Stimulated activated CD4-positive, alpha-beta T cell treated with anti-CD3 and anti-CD28 coated beads, TNF-alpha, amount 100 ng/mL, for 4 hours (primary cell): ENCODE measurements at regions not wholly inside any gene's neighbourhood (a gene's known extent, or its start where the extent isn't known, plus 50 kb on each side); places are given as distances from the start of the nearest gene placed in this dataset.

Experiments
- DNase-seq, 3 experiments: peaks; one replicate each; pipeline ENCODE4 v3.0.0-alpha.2; 2020; ENCODE audit warnings: low read depth in 3 of 3

- no peak for DNase-seq
Measured at GRCh38 chr7:136807598-136807997, 60.9 kb upstream of the CHRM2 start.

DNA sequence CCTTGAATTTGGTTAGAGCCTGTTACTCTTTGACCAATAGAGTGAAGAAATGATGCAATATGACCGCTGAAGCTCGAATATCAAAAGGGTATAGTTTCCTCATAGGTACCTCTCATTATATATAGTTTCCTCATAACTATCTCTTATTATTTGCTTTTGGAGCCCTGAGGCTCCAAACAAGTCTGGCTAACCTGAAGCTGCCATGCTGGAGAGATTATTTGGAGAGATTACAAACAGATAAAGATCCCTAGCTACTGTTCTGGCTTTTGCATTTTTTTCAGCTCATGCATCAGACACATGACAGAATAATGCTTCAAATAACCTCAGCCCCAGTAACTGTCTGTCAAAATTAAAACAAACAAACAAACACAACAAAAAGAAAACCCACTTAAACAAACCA lies 65.4 kb upstream of the CHRM2 start:
- no peak for DNase-seq

DNA sequence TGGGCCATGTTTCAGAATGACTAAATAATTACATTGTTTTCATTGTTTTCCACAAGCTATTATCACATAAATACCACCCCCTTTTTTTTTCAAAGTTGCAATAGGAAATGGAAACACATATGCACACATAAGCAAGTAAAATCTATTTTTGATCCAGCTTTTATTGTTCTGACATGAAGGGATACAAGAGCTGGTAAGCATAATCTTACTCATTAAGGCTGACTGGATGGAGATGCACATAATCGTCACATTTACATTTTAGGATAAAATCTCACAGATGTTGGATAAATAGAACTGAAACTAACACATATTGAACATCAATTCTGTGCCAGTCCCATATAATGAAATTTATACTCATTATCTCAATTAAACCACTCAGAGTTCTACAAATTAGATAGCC lies 84.5 kb upstream of the CHRM2 start:
- DNase-seq: no peak

GRCh38 chr7:136741941-136742340 lies 126.5 kb upstream of the CHRM2 start:
- no peak for DNase-seq

DNA sequence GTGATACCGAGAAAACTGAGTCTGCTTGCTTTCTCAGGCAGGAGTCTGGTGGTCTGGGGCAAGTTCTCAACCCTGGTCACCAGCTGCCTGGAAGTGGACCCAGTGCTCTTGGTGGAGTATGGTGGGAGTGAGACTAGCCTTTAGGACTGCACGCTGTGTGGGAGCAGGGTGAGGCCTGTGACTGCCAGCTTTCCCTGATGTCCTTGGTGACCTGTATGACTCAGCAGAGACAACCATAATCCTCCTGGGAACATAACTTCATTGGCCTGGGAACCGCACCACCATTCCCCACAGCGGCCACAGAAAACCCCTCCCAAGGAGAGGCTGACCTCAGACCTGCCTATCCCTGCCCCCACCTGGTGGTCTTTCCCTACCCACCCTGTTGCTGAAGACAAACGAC lies 139.5 kb upstream of the CHRM2 start:
- DNase-seq: no peak

GRCh38 chr7:136726460-136726859 lies 142.0 kb upstream of the CHRM2 start:
- DNase-seq: no peak

GRCh38 chr7:136717910-136718557 lies 150.4 kb upstream of the CHRM2 start:
- DNase-seq: no peak

DNA sequence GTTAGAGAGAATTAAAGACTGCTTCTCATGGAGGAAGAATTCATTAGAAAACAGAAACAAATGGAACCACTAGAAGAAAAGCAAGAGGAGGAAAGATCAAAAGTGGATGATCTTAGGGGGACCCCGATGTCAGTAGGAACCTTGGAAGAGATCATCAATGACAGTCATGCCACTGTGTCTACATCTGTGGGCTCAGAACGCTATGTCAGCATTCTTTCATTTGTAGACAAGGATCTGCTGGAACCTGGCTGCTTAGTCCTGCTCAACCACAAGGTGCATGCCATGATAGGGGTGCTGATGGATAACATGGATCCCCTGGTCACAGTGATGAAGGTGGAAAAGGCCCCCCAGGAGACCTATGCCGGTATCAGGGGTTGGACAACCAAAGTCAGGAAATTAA lies 154.4 kb upstream of the CHRM2 start:
- no peak for DNase-seq

DNA sequence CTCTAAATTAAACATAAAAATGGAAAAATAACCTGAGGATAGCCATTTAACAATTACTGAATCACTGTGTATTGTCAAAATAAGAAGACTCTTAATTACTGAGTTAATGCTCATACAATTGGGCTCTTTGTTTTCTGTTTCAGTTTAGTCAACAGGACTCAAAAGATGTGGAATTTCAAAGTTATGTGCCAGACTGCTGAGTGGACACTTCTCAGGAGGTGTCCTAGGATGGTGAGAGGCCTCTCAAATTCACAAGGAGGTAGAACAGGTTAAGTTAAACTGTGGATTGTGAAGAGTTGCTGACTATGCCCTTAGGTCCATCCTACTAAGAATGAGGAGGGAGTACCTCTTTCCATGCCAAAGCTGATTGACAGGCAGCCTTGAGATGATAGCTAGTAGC lies 157.7 kb upstream of the CHRM2 start:
- DNase-seq: no peak

DNA sequence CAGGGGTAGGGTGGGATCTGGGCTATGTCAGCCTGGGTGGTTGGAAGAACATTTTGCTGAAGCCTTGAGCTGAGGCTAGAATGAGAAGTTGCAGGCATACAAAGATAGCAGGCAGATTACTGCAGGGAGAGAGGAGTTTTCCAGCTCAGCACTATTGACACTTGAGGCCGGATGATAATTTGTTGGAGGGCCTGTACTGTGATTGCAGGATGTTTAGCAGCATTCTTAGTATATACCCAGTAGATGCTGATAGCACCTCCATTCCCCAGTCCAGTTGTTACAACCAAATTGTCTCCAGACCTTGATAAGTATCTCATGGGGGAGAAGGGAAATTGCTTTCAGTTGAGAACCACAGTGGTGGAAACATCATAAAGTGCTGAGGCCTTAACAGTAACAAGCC lies 158.6 kb upstream of the CHRM2 start:
- no peak for DNase-seq

DNA sequence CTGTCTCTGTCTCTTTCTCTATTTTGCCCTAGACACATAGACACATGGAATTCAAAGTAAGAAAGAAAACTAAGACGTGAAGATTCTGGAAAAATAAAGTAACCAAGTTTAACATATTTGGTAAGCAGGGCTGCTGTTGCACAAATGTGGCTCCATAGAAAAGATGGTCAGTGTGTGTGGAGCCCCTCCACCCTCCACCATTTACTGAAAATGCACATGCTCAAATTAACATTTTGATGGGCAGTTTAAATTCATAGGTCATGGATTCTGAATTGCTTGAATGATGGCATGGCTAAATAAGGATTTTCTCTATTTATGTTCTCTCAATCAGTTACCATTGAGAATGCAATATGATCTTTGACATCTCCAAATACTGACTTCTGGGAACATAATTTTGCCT lies 165.5 kb upstream of the CHRM2 start:
- DNase-seq: no peak

DNA sequence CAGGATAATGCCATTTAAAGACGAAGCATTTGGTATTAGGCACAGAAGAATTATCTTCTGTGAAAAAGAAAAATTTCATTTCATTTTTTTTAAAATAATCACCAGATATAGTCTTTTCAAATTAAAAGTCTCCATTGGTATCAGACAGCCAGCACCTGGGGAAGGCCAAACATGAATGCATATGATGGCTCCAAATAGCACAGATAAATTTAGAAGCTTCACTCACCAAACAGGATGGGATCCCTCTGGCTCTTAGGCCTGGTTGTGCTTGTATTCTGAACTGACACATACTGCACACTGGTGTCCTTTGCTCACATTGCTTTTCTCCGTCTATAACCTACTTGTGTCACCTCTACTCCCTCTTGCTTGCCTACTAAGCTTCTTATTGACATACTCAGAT lies 169.5 kb upstream of the CHRM2 start:
- DNase-seq: no peak

- no peak for DNase-seq
Measured at GRCh38 chr7:136698231-136698630, 170.2 kb upstream of the CHRM2 start.

- no peak for DNase-seq
Measured at GRCh38 chr7:136697271-136697670, 171.2 kb upstream of the CHRM2 start.

DNA sequence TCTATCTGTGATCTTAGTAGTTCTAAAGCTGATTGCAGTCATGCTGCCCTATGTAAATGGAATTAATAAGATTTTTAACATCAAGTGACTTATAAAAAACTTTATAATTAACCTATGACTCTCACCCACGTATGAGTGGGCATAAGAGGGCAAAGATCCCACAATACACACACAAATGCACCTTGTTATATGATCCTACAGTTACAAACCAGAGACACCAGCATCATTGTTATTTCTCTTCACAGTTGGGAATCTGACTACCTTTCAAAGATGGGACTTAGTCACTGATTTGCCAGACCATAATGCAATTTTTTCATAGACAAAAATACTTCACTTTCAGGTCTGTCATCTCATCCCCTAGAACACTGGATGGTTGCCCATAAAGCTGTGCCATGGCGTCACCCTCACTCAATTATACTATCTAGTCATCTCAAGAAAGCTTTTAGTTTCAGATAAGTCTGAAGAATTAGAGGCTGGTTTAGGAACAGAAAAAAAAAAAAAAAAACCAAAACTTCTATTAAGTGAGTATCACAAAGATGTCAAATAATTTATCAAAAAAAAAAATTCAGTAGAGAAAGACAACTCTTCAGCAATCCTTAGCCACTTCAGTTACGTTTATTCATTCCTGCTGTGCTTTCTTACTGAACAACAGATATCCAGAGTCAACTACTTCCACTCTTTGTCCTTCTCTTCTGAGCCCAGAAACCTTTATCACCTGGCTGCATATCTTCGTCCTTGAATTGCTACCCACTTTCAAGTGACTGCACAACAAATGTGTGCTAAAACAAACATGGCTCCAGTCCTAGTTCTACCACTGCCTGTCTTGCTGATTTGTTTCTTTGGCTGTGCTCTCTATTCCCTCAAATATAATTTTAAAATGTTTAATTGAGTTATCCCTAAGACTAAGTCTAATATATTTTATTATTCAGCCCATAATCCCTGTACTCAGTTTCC lies 175.0 kb upstream of the CHRM2 start:
- no peak for DNase-seq

DNA sequence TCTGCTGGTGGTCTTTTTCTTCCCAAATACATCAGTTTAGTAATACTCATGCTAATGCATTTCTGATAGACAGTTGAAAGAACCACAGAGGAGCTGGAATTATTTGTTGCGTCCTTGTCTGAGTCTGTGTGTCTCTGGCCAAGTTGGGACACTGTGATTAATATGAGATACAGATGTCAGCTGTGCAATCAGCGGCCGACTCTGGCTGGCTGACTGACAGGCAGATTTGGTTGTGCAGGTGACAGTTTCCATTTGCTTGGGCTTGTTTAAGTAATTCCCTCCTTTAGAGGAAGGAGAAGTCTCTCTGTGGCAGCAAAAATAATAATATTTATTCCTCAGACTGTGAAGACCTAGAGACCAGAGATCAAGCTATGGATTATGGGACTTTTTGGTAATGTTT lies 176.2 kb upstream of the CHRM2 start:
- no peak for DNase-seq

DNA sequence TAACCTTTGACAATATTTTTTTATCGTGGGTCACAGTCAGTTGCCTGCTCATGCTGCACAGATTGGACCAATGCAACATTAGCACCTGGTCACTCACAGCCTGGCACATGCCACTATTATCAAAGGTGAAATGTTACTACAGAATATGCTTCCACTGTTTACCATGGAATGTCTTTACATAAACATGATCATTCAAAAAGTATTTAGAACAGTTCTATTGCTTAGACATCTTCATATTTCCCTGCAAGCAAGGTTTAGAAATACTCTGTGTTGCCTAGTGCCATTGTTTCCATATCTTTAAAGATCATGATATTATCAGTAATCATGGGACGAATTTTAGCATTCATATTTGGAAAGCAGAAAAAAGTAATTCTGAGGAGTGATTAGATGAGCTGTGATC lies 179.9 kb upstream of the CHRM2 start:
- DNase-seq: no peak

DNA sequence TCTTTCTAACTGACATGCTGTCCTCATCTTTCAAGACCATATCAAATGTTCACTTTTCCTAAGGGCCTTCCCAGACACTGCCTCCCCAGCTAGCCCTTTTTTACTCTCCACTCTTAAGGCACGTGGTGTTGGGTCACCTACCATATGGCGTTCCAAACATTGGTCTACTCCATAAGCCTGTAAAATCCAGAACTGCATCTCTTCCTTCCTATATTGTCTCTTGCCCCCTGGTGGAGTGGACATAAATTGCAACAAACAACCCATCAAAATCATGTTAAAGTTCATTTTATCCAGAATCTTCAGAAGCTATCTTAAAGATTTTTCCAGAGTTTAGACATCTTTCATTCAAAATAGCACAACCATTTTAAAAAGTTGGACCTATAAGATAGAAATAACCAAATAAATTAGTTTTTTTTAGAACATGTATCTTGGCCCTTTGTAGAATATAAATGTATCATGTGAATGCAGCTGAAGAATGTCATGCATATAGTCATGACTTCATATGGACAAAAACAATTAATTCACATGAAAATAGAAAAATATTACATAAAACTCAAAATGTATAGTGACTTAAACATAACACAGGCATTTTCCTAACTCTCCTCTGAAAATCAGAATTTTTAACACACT lies 180.6 kb upstream of the CHRM2 start:
- DNase-seq: no peak

DNA sequence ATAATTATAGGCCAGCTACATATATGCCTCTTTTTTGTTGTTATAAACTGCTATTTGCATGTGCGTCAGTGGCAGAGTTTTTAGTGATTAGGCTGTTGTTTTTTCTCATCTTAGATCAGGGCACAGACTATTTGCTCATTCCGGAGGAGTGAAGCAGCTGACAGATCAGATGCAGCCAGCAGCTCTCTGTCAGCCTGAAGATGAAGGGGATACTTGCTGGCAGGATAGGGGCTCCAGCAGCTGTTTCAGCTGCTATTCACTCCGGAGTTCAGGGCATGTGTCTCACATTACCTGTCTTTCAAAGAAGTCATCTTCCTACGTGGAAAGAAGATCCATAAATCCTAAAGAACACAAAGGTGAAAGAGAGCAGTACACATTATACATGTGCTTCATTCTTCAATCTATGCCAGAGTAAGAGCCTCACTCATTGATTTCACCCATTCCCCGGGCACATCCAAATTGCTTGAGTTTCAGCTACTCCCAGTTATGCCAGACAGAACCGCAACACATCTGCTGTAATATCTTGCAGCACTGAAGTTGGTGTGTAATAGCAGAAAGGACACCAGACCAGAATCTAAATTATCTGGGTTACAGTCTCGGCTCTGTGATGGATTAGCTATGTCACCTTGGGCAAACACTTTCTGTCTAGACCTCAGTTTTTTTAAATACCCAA lies 182.8 kb upstream of the CHRM2 start:
- no peak for DNase-seq

DNA sequence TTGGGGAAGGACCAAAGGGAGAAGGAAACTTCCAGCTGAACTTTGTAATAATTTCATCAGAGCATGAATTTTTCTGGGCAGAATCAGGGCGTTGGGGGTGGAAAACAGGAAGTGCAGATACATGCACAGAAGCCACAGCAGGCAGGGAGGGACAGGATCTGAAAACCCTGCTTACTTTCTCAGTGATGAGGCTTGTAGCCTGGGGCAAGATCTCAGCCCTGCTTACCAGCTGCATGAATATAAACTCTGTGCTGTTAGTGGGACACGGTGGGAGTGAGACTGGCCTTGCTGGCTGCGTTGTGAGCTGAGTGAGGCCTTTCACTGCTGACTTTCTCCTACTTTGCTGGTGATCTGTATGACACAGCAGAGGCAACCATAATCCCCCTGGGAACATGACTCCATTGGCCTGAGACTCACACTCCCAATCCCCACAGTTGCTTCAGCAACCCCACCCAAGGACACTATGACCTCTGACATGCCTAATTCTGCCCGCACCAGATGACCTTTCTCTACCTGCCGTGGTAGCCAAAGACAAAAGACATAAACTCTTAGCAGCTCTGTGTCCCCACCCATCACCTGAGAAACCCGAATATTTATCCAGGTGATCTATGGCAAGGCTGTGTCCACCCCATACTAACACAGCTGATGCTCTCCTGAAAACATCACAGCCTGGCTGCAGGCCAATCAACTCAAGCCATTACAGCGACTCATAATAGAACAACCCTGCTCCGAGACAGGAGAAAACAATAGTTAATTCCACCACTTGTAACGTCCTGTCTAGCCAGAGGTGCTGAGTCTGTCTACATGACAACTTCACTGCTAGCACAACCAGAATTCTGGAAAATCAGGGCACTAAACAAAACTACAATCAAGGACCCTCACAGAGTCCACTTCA lies 190.7 kb upstream of the CHRM2 start:
- DNase-seq: no peak

DNA sequence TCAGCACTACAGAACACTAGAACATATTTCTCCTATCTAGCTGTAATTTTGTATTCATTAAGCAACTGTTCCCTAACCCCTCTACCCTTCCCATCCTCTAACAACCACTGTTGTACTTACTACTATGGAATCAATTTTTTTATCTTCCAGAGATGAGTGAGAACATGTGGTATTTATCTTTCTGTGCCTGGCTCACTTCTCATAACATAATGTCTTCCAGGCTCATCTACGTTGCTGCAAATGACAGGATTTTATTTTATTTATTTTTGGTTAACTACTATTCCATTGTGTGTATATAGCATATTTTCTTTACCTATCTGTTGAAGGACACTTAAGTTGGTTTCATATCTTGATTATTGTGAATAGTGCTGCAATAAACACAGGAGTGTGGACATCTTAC lies 200.9 kb upstream of the CHRM2 start:
- no peak for DNase-seq
